AG08395 (cell line): ENCODE measurements at regions not wholly inside any gene's neighbourhood (a gene's known extent, or its start where the extent isn't known, plus 50 kb on each side); places are given as distances from the start of the nearest gene placed in this dataset.
"Not testable (repeated sequence)": the region's sequence is repeated elsewhere in the genome, so short reads cannot be mapped to it uniquely, and the experiment has no call there.

Experiments used
- DNase-seq: peaks from one replicate; pipeline ENCODE4 v3.0.0; 2012; ENCODE audit warnings: mixed read lengths, low spot score

DNA sequence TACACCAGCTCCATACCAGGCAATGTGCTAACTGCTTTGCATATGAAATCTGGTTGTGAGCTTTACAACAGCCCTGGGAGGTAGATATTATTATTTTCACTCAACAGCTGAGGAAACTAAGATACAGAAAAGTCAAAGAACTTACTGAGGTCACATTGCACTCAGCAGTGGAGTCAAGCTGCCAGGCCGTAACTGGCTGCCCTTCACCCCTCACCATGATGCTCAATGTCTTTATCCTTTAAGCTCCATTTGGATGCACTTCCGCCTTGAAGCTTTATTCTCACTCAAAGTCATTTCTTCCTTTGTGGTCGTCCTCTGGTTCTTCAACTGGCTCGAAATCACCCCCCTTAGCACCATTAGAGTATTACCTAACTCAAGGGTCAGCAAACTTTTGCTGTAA lies 81.7 kb upstream of the RALGPS2 start:
- no peak for DNase-seq

DNA sequence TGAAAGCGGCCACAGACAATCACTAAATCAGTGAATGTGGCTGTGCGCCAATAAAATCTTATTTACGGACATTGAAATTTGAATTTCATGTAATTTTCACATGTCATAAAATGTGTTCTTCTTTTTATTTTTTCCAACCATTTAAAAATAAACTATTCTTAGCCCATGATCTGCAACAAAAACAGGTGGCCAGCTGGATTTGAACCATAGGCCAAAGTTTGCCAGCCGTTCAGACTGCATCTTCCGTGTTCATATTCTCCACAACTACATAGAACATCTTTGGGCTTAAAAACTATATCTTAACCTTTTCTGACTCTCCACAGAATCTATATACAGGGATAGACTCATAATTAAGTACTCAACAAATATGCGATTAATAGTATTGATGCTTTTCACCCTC lies 81.2 kb upstream of the RALGPS2 start:
- DNase-seq = no peak

DNA sequence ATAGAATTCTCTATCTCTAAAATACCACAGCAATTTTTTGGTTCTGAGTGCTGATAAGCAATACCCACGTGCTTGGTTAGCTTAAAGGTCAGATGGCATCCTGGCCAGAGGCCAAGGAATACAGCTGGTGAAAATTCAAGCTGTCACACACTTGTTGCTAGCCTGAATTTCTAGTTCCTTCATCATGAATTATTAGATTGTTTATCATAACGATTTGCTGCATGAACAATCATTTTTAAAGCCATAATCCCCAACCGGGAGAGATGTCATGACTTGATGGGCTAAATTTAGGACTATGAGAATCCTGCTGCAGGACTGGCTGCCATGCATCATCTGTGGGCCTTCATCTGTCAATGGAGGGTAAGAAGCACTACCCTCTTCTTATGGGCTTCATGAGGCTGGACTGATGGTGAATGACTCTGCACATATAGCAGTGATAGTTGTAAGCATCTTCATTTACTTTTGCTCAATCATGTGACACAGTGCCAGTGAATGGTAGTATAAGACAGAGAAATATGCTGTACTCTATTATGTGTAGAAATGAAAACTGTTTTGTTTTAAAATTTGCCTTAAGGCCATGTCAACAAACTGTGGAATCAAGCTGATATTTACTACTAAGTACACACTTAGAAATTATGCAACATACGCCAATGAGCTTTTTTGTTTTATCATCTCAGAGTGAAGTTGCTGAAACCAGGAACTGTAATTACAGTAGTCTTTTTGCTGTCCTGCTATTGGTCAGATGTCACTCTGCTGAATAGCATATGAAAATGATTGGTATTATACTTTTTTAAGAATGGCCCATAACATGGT lies 80.5 kb upstream of the RALGPS2 start:
- DNase-seq = no peak

DNA sequence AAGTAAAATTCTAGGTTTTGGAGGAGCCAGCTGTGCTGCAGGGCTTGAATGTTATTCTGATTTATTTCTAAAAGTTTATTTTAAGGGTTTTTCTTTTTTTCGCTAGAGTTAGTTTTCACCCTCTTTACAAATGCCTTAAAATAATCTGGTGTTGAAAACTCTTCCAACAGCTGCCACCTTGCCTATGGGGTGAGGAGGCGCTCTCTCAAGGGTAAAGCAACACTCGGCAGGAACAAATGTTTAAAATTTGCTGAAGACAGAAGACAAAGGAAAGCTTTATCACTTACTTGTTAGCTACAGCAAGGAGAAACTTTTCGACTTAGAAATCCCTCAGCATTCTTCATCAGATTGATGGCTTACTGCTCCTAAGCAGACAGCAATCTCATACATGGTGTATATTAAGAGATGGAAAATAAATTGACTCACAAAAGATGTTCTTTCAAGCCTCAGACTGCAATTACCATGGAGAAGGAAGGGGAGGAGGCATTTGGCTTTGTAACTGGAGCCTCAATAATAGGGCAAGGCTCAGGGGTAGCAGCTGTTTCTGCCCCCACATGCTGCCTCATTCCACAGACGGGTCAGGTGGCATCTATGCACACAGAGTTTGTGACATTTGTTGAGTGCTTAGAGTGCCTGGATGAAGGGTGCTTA lies 79.8 kb upstream of the RALGPS2 start:
- no peak for DNase-seq

DNA sequence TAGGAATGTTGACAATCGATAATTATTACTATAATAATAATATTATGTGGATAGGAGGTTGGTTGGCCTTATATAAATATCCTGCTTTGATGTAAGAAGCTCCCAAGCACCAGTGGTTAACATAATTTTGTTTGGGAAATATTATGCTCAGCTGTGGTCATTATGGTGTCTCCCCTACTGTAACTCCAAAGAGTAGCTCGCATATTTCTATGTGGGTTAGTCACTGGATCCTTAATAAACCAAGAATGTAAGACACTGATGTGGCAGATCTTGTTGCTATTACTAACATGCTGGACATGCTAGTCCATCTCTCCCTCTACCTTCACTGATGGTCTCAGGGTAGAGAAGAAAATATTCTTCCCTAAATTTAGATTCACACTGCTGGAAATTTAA lies 79.2 kb upstream of the RALGPS2 start:
- peak; percentile 87 for DNase-seq

DNA sequence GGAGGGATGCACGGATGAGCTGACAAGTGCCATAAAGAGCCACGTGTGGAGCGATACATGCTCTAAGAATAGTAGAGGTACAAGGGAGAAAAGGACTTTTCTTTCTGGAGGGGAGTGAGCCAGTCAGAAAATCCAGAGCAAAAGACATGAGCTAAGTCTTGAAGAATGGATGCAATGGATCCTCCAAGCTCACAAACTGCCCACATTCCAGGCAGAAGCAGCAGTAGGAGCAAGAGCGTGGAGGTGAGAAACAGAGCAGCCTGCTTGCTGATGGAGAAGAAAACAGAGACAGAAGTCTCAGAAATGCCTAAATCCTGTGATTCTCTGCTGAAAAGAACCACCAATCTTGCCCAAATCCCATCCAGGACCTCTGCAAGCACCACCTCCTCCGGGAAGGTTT lies 78.2 kb upstream of the RALGPS2 start:
- DNase-seq = no peak

DNA sequence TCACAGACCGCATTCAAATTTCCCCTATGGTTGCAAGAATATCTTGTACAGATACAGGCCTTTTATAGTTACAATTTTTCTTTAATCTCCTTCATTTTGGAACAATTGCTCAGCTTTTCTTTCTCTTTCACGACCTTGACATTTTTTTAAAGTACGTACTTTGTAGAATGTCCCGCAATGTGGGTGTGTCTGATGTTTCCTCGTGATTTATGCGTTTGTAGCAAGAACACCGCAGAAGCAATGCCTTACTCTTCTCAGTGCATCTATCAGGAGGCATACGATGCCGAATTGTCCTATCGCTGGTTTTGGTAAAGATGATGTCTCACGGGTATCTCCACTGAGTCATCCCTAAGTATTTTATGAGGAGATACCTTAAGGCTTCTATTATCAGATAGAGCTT lies 76.9 kb upstream of the RALGPS2 start:
- no peak for DNase-seq

DNA sequence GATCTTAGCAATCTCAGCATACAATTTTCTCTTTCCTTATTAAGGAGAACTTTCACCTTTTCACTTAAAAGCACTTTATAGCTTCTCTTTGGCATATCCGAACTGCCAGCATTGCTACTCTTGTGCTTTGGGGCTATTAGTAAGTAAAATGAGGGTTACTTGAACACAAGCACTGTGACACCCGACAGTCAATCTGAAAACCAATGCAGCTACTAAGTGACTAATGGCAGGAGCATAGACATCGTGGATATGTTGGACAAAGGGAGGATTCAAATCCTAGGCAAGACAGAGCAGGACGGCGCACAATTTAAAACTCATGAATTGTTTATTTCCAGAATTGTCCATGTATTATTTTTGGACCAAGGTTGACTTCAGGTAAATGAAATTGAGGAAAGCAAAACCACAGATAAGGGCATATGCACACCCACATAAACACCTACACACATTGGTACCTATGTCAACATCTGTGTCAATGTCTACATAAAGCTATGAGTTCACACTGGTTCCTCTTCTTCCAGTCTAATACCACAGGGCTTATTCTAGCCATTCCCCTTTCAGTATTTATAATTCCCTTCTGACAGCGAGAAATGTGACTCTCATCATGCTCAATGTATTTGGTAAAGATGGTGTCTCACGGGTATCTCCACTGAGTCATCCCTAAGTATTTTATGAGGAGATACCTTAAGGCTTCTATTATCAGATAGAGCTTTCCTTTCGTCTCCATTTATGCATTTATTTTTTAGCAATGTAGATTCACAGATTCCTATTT lies 75.3 kb upstream of the RALGPS2 start:
- no peak for DNase-seq

DNA sequence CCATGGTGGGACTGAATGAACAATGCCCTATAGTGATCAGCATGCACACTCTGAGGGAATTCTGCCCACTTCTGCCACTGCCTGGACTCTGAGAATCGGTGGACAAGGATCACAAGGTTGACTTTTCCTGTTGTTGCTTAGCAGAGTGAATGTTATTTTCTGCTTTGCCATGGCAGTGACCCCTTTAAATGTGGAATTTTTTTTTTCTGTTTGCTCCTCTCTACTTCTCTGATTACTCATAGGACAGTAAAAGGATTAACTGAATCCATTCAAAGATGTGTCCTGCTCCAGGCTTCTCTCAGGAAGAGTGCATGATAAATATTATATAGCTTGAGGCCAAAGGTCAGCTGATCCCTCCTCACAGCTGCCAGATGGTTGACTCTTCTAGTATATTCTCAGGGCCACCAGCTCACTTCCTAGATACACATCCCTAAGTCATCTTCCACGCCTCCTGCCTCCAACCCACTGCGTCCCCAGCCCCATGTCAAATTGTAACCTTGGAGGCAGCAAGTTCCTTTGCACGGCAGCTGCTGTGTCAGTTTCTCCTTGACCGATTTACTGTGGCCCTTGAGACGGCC lies 74.0 kb upstream of the RALGPS2 start:
- peak; percentile 45 for DNase-seq

DNA sequence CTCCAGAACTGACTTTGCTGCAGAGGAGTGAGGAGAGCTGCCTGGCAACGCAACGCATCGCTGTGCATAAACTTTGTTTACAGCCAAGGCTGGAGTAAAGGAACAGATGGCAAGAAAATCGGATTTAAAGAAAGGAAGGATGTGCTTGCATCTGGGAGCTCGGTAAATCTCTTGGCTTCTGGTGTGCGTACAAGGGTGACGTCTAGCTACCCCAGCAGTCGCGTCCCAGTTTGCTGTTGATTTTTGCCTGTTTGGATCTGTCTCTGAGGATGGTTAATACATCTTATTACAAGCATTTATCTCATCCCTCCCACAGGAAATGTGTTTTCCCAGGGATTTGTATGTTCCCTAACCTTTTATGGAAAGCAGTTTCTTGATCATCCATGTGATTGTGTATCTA lies 73.3 kb upstream of the RALGPS2 start:
- DNase-seq = no peak

DNA sequence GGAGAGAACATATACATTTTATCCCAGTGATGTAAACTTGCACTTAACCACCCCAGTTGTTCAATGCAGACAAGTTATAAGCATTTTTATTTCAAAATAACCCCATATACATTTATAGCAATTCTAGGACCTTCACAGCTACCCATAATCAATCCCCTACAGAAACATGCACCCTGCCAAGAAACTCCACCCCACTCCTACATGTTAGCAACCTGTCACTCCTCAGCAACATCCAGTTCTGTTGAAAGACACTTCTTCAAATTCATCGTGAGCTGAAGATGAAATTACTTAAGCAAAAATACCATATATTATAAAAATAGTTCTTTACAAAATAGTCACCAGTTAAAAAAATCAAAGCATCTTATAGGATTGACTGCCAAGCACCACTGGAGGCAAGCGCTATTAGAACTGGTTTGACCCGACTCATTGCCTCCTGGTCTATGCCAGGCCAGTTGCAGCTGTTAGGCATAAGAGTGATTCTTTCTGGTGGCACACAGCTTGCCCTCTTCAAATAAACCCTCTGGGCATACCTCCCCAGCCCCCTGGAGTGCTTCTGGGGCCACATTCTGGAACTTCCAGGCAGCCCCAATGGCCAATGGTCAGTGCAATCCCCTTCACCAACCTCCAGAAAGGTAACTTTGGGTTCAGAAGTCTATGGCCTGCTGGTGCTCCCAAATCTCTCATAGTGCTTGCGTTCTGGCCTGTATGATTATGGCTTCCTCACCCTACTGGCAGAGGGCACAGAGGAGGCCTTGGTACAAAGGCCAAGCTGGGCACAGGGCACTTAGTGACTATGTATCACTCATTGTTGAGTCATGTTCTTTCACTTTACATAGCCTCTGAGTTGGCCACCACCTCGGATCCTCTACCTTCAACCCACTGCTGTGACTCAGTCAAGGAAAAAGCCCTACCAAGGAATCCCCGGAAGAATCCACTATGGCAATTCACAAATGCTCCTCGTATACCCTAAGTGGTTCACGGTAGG lies 72.2 kb upstream of the RALGPS2 start:
- DNase-seq = peak; percentile 35

DNA sequence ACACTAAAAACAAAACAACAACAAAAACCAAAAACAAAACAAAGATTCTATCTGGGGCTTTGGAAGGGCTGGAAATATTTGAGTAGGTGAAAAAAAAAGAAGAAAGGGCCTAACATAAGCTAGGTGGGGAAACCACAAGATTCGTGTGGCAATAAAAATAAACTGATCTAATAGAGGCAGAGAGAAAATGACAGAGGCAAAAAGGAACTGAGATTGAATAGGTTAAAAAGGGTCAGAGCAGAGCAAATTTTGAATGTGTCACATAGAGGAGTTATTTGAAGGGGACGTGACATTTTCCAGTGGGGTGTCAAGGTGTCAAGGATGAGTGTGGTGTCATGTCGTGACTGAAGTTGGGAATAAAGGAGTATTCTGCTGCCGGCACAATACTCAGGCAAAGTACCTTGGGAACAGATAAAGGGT lies 65.2 kb upstream of the RALGPS2 start:
- DNase-seq = no peak

DNA sequence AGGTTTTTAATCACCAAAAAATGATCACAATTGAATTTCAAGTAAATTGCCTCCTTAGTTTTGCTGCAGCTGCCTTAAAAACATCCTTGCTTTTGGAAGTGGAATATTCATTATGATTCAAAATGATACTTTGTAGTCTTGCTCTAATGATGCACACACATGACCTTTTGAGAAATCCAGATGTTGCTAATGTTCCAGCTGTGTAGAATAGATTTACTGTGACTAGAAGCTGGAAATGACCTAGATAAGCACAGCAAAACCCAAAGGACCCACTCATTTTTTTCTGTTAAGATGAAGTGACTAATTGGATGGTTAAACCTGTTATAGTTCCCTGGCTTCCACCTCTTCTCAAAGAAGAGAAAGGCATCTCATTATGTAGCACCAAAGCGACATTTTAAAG lies 64.6 kb upstream of the RALGPS2 start:
- no peak for DNase-seq

DNA sequence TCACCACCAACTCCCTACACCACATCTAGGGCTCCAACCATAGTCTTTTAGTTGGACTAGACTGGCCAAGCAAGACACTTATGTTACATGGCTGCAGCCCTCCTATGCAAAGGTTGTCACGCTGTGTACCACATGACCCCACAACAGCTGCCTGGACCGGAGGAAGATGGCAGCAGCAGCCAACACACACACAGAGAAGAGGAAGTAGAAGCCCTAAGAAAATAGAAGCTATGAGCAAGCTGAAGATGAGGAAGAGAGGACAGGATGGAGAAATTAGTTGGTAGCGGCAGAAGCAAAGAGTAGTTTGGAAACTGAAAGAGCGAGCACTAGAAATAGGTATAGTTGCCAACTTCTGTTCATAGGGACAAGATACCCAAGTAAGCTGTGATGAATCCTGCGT lies 60.8 kb upstream of the RALGPS2 start:
- no peak for DNase-seq

DNA sequence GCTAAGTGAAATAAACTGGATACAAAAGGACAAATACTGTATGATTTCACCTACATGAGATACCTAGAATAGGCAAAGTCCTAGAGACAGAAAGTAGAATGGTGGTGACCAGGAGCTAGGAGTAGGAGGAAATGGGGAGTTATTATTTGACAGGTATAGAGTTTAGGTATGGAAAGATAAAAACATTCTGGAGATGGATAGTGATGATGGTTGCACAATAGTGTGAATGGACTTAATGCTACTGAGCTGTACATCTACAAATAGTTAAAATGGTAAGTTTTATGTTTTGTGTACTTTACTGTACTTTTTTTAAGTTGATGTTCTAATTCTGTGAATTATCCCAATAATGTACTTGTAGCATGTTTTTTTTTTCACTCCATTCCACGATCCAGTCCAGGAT lies 59.5 kb upstream of the RALGPS2 start:
- no peak for DNase-seq

DNA sequence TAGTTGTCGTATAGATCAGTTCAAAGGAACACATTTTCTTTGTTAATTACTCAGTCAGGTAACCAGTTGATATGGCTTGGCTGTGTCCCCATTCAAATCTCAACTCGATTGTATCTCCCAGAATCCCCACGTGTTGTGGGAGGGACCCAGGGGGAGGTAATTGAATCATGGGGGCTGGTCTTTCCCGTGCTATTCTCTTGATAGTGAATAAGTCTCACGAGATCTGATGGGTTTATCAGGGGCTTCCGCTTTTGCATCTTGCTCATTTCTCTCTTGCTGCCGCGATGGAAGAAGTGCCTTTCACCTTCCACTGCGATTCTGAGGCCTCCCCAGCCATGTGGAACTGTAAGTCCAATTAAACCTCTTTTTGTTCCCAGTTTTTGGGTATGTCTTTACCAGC lies 58.2 kb upstream of the RALGPS2 start:
- DNase-seq = not testable (repeated sequence)

DNA sequence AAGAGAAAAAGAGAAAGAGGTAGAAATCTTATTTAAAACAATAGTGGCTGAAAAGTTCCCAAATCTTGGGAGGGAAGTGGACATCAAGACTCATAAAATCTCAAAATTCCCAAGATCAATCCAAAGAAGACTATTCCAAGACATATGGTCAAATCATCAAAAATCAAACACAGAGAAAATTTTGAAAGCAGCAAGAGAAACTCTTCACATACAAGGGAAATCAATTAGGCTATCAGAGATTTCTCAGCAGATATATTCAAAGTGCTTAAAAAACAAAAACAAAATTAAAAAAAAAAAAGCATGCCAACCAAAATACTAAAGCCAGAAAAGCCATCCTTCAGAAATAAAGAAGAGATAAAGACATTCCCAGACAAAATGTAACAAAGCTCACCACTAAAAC lies 52.6 kb upstream of the RALGPS2 start:
- no peak for DNase-seq

DNA sequence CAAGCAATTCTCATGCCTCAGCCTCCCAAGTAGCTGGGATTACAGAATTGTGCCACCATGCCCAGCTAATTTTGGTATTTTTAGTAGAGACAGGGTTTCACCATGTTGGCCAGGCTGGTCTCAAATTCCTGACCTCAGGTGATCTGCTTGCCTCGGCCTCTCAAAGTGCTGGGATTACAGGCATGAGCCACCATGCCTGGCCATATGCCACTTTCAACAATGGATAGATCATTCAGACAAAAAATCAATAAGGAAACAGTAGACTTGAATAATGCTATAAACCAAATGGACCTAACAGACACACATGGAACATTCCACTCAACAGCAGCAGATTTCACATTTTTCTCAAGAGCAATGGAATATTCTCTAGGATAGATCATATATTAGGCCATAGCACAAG lies 50.5 kb upstream of the RALGPS2 start:
- DNase-seq = not testable (repeated sequence)
